HUDEP-2 (cell line): ENCODE measurements at regions not wholly inside any gene's neighbourhood (a gene's known extent, or its start where the extent isn't known, plus 50 kb on each side); places are given as distances from the start of the nearest gene placed in this dataset.

Experiments
- DNase-seq, 76 experiments: peaks; one replicate each; lab custom pipeline; 2025; ENCODE audit not compliant: unreplicated experiment in 76 of 76; lab: John Stamatoyannopoulos, UW

DNA sequence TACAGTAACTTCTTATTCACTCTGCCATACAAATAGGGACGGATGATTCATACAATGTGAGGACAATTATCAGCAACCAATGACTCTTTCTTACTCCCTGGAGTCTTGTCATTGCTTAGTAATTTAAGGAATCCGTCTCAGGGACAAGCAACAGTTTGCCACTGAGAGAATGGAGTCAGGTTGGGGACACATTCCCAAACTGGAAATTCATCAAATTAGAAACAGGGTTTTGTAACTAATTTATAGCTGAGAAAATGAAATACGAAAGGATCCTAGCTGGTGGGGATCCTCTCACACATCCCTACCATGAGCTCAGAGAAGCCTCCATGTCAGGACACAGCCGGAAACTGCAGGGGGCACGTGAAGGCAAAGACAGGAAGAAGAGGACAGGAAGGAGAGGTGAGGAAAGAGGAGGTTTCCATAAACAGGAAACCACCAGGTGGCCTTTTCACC lies 50.4 kb upstream of the KDR start:
- DNase-seq: no peak

DNA sequence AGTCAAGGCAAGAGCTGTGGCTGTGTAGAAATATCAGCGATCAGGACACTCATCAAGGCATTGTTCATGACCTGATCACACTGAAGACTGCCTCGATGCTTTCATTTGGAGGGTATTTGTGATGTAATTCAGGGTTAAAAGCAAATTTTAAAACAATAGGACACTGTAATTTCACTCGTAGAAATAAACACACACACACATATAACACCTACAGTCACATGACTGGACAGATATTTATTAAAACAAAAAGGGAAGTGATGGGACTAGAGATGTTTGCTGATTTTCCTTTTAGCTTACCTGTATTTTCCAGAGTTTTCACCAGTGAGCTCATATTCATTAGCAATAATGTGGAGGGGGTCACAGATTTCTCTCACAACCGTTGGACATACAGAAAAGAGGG lies 51.1 kb upstream of the KDR start:
- DNase-seq: no peak

DNA sequence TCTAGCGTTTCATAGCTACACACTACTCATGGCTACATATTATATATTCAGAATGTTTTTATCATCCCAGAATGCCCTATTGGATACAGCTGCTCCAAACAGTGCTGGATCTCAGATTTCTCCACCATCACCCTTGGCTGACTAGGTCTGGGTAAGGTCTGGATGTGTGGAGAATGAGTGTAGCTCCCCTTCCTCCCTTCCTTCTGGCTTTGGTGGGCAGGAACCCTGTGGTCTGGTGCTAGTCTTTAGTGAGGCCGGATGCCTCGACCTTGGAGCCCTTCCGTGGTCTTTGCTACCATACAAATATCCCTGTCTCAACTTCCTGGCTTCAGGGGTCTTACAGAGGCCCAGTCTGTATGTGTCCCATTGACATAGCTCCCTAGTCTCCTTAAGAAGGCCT lies 52.1 kb upstream of the KDR start:
- no peak for DNase-seq

DNA sequence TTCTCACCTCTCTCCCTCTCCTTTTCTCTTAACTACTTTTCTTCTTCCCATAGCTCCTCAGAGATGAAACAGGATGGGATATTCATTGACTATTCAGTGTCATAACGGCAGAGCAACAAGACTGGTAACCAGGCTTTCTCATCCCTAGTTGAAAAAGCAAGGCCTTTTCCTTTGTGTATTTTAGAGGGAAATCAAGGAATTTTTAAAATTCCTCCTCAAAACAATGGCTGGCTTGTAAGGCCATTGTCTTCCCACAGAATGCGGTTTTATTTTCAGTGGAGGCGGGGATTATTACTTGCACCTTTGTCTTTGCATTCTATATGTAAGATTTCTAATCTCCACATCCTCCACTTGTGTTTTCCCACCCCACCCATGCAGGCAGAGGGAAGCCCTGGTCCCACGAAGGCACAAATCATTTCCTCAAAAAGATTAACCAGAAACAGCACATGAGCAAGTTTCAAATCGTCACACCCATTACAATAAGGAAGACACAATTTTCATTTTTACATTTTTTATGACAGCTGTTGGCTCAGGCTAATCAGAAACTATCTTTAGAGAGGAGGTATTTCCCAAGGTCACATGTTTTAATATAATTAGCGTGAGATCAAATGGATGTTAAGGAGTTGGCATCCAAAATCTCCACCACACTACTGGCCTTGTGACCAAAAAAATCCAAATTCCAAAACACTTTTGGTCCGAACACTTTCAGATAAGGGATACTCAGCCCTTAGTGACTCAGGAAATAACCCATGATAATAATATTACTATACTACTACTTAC lies 53.0 kb upstream of the KDR start:
- no peak for DNase-seq

DNA sequence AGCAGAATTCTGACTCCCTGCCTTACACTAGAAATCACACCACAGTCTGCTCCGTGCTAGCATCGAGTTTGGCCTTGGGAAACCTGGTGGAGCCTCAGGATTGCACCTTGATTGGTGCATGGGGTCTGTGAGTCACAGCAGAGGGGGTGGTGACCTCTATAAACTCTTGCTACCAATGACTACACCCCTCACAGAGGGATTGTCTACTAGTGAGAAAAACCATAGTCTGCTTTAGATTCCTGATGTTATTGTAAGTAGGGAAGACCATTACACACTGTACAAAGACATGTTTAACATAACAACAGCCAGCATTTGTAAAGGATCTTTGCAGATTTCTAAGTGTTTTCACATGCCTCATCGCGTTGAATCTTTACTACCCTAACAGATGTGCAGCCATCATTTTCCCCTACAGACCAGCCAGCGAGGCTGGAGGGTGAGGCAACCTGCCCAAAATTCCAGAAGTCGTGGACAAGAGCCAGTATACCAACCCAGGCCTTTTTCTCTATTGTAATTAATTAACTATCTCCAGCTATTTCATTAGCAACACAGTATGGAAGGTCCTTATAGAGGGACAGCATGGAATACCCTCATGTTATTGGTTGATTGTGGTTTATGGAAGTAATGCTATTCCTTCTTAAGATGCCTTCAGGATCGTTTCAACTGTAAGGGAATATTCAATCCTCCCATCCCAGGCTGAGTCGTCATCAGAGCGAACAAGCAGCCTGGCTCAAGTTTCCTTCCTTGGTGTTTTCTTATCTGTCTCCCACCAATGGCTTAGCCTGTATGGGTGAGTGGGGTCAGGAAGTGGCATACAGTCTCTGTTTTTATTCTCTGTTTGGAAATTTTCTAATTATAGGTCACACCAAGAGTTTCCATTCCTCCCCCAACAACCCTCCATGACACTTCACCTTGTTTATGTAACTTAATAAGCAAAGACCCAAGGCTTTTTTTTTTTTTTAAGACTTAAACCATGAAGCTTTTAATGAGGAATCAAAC lies 55.9 kb upstream of the KDR start:
- DNase-seq: no peak

DNA sequence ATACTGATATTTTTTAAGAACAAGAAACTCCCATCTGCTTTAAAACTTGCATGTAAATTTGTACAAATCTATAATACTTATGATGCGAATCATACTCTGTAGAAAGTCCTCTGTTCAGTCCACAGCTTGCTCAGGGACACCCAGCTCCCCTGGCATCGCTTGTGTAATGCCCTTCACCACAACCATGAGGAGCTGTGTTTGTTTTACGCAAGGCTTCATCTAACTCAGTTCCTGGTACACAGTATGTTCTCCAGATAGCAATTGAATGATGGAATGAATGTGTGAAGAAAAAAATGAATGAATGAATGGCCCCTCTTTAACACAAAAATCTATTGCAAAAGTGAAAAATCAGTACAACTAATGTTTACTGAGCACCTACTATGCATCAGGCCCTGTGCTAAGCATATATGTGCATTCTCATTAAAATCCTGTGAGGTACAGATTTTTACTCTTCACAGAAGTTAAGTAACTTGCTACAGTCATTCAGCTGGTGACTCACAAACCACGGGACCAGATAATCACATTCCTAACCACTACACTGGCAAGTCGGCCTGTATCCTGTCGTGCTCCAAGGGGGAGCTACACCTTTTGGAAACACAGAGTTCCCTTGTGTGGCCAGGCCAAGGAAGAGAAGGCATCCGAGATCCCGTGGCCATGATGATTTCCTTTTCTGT lies 58.7 kb upstream of the KDR start:
- DNase-seq: no peak

DNA sequence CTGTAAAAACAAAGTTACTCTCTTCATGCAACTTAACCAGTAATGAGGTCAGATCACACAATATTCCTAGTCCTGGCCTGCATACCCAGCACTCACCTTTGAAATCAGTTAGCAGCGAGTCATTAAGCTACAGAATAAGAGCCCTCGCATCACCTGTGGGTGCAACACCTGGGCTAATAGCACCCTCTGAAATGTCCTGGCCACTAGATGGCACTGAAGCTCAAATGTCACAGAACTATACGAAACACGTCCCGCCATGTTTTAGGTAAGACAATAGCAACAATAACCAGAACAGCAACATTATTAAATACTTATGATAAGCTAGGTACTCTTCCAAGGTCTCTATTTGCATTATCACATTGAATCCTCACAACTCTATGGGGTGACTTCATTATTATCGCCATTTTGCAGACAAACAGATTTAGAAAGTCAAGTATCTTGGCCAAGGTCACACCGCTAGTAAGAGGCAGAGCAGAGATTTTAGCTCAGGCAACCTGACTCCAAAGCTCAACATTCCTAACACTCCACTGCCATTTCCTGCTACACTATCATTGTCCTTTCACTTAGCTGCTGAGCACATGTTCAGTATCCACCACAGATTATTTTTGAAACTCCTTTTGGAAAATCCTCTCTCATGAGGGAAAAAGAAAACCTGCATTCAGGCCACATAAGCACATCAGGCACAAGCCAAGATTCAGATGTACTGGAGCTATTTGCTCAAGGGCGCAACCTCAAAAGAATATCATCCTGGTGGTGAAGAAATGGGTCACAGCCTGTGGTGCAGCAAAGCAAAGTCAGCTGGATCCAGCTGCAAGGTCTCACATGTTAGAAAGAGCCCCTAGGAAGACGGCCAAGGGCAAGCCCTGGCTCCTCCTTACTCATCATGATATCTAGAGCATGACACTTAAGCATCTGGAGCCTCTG lies 59.5 kb upstream of the KDR start:
- peak in 3 of 76 experiments; percentile 1 to 2 (median 1) for DNase-seq

DNA sequence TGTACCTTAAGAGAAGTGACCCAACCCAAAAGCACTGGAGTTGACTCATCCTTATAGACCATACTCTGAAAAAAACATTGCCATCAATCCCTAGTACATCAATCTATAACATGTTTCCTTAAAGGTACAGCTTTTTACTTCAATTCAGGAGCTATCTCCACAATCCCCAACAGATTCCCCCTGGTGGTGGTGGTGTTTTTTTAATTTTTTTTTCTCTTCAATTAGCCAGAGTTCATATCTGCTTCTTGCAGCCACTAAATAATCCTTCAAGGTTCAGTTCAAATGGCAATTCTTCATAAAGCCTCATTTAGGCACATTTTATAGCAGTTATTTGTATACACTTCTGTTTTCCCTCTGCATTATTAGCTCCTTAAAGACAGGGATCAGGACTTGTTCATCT lies 60.7 kb upstream of the KDR start:
- DNase-seq: peak in 1 of 76 experiments; percentile 2

DNA sequence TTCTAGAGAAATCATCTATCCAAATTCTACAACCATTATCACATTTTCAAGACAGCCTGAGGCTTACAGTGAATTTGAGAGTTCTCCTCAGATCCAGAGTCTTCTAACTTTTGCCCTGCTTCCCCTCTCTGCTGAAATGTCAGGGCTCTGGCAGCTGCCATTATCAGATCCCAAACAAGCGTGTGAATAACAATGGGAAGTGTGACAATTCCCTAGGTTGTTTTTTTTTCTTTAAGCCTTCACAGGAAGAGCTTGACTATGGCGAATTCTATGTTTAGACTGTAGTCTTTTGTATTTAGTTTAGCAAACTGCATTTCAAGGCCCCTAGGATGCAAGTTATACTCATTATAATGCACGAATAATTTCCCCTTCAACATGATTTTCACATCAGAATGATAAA lies 61.3 kb upstream of the KDR start:
- no peak for DNase-seq

DNA sequence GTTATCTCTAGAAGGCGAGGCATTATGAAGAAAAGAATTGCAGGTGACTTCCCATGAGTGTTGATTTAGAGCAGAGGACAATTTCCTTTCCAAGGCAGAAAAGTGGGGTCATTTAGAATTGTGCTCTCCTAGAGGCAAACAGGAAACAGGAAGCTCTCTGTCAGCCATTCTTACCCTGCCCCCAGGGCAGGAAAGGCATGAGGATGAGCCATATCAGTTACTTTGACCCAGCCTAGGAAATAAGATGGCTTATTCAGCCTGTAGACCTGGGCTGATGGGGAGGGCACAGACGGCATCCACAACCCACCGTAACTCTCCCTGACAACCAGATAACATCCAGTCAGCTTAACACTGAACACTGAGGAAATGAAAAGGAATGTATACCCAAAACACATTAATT lies 88.8 kb upstream of the KDR start:
- no peak for DNase-seq

DNA sequence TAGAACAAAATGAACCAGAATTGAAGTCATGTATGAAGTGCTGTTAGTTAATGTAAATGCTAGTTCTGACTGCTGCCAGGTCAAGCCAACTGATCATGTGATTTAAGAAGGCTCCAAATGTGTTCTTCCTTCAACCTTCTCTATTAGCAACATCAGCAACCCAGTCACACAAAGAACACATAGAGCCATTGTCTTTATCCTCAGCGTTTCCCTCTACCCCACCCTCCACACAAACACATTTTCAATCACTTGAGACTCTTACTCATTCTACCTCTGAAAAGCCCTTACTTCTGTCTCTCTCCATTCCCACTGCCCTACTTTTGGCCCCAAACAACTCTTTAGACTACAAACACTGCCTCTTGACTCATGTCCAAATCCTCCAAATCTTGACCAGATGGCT lies 89.7 kb upstream of the KDR start:
- no peak for DNase-seq

DNA sequence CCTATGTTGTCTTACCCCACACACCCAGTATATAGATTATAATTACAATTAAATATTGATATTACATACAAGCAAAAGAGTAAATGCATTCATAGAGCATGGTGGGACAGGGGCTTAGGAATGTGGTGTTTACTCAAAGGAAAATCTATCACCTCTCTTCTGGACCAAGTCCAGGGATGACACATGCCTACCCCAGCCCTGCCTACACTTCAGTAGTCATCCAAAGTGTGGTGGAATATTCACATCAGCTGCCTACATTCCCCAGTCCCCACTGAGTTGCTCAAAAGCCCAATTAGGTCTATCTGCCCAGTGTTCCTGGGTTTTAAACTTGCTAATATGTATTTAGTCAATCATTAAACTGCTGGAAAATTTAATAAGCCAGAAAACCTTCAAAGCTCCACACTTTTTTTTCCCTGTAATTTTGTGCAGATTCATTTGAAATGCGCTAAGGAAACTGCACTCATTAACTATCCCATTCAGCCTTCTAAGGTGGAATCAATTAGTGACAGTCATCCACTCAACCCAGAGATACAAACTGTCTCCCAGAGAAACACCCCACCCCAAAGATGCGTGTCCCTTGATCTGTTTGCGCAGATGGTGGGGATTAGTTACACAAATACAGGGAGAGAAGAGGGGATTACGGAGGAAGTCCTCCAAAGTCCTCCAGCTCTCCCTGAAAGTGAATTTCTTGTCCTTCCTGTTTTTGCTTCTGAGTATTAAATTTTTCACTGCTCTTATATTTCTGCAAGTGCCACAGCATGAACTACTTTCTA lies 91.7 kb upstream of the KDR start:
- no peak for DNase-seq

DNA sequence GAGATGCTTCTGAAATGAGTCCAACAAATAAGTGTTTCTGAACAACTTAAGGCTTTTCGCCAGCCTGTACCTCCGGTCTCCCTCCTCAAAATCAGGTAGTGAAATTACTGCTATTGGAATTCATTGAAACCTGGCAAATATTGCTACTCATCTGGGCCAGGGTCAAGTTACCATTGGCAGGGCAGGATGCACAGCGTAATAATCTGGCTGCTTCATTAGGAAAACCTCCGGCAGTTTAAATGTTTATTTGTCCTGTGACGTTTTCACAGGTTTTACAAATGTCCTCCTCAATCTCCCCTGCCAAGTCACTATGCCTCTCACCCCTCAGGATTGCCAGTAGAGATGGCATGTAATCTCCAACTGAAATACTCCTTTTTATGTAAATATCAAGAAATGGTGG lies 92.6 kb upstream of the KDR start:
- no peak for DNase-seq

DNA sequence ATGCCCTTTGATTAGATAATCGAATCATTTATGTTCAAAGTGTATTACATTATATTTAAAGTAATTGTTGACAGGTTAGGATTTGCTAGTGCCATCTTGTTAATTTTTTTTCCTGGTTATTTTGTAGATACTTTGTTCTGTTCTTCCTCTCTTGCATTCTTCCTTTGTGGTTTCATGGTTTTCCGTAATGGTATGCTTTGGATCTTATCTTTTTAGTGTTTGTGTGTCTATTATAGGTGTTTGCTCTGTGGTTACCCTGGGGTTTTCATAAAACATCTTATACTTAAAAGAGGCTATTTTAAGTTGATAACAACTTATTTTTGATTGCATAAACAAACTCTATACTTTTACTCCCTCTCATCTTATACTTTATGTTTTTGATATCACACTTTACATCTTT lies 108.2 kb upstream of the SRD5A3 start:
- DNase-seq: no peak

DNA sequence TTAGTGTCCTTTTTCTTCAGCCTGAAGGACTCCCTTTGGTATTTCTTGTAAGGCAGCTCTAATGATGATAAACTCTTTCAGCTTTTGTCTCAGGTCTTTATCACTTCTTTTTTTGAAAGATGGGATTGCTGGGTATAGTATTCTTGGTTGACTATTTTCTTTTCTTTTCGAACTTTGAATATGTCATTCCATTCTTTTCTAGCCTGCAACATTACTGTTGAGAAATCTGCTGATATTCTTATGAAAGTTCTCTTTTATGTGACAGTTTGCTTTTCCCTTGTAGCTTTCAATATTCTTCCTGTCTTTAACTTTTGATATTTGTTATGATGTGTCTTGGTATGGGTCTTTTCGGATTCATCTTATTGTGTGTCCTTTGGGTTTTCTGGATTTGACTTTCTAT lies 107.6 kb upstream of the SRD5A3 start:
- no peak for DNase-seq

DNA sequence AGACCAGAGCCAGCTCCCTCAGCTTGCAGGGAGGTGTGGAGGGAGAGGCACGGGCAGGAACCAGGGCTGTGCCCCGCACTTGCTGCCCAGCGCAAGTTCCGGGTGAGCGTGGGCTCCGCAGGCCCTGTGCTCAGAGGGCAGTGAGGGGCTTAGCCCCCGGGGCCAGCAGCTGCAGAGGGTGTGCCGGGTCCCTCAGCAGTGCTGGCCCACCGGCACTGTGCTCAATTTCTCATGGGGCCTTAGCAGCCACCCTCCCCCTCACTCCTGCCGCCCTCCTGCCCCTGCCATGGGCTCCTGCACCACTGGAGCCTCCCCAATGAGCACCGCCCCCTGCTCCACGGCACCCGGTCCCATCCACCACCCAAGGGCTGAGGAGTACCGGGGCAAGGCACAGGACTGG lies 104.6 kb upstream of the SRD5A3 start:
- no peak for DNase-seq

DNA sequence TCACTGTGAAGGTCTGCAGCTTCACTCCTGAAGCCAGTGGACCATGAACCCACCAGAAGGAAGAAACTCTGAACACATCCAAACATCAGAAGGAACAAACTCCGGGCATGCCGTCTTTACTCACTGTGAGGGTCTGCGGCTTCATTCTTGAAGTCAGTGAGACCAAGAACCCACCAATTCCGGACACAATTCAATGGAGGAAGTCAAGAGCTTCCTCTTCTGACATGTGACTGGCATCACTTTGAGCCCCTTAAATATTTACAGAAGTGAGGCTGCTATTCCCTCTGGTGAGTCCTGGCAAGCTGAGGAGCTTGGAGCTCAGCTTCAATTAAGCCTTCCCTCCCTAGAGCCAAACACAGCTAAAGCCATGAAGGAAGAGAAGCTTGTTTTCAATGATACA lies 103.5 kb upstream of the SRD5A3 start:
- DNase-seq: no peak

DNA sequence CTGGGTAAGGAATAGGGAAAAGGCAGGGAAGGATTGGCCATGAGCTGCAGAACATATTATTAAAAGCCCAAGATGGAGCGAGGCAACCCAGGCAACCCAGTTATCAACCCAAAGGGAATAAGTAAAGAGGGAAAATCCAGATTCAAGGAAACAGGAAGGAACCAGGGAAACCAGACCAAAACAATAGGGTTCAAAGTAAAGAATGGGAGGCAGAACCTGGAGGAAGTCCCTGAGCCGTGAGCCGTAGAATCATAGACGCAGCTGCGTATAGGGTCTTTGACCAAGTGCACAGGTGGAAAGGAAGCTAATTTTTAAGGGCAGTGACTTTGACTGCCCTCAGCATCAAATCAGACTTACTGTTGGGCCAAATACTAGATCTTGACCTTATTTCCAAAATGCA lies 98.5 kb upstream of the SRD5A3 start:
- no peak for DNase-seq

DNA sequence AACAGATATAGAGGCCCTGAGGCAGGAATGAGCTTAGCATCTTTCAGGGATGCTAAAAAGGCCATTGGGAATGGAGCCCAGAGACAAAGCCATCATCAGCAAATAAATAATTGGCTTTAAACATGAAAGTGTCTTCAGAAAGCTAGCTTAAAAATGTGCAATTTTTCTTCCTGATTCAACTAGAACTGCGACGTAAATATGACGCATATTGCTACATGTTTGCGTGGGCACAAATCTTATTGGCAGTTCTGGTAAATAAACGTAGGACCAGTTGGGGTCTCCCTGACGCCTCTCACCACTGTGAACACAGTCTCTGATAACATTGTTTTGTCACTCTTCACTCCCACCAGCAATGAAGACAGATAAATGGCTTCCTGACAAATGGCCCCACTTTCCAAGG lies 97.3 kb upstream of the SRD5A3 start:
- no peak for DNase-seq
